HFFc6 (cell line): ENCODE measurements at regions not wholly inside any gene's neighbourhood (a gene's known extent, or its start where the extent isn't known, plus 50 kb on each side); places are given as distances from the start of the nearest gene placed in this dataset.
A peak's percentile ranks its signal among the peaks of the same experiment; 100 is the strongest.

ENCODE experiments used
- DNase-seq: peaks from one replicate; pipeline ENCODE4 v3.0.0-alpha.2; 2018
- H3K27ac Mint-ChIP-seq: 2 replicates; pipeline ENCODE4 v1.8.0; 2020; ENCODE audit warnings: mild to moderate bottlenecking, mixed read lengths
- H3K27me3 Mint-ChIP-seq: 2 replicates; pipeline ENCODE4 v1.8.0; 2021; ENCODE audit warnings: mild to moderate bottlenecking, moderate library complexity, mixed read lengths; ENCODE audit not compliant: insufficient read depth
- H3K36me3 Mint-ChIP-seq: 2 replicates; pipeline ENCODE4 v1.8.0; 2021; ENCODE audit warnings: low read depth, mixed read lengths
- H3K4me1 Mint-ChIP-seq: 2 replicates; pipeline ENCODE4 v1.8.0; 2020; ENCODE audit warnings: low read depth, mixed read lengths
- H3K4me3 Mint-ChIP-seq: 2 replicates; pipeline ENCODE4 v1.8.0; 2020; ENCODE audit warnings: mild to moderate bottlenecking, moderate library complexity, mixed read lengths
- H3K9me3 Mint-ChIP-seq: 2 replicates; pipeline ENCODE4 v1.8.0; 2020; ENCODE audit warnings: mild to moderate bottlenecking, mixed read lengths
- TF ChIP-seq, protein P1 (sequence below): fragments of 200-600 bp; sonication (generic); IDR thresholded peaks from 2 replicates; pipeline ENCODE4 v1.5.0; 2021; ENCODE audit warnings: antibody characterized with exemption, mild to moderate bottlenecking

GRCh38 chr7:41107330-41107937 is 595.5 kb downstream of the INHBA start:
- Mint-ChIP-seq H3K9me3 (no peaks in the 10 kb centered on the region), H3K4me1 (peaks cover 57% of the 10 kb centered on the region), H3K36me3 (no peaks in the 10 kb centered on the region), H3K4me3 (peak overlapping the region; percentile 59), H3K27me3 (no peaks in the 10 kb centered on the region), H3K27ac (peak overlapping the region; percentile 58; the same call in 1 of the 2 replicates)
- DNase-seq = peak; percentile 5
- TF ChIP-seq, protein P1, sequence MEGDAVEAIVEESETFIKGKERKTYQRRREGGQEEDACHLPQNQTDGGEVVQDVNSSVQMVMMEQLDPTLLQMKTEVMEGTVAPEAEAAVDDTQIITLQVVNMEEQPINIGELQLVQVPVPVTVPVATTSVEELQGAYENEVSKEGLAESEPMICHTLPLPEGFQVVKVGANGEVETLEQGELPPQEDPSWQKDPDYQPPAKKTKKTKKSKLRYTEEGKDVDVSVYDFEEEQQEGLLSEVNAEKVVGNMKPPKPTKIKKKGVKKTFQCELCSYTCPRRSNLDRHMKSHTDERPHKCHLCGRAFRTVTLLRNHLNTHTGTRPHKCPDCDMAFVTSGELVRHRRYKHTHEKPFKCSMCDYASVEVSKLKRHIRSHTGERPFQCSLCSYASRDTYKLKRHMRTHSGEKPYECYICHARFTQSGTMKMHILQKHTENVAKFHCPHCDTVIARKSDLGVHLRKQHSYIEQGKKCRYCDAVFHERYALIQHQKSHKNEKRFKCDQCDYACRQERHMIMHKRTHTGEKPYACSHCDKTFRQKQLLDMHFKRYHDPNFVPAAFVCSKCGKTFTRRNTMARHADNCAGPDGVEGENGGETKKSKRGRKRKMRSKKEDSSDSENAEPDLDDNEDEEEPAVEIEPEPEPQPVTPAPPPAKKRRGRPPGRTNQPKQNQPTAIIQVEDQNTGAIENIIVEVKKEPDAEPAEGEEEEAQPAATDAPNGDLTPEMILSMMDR = no peak

- H3K27me3 Mint-ChIP-seq = no peaks in the 10 kb centered on the region; the same call in 1 of the 2 replicates
- H3K4me1 Mint-ChIP-seq = peaks cover 56% of the 10 kb centered on the region
- no peaks in the 10 kb centered on the region for H3K9me3 Mint-ChIP-seq
- TF ChIP-seq, protein P1 = no peak
- no peak overlapping the region; the same call in 1 of the 2 replicates for H3K27ac Mint-ChIP-seq
- no peak for DNase-seq
- H3K4me3 Mint-ChIP-seq = no peak overlapping the region
- peaks cover 6% of the 10 kb centered on the region; the same call in 1 of the 2 replicates for H3K36me3 Mint-ChIP-seq
Observed at GRCh38 chr7:41104631-41105030, 598.3 kb downstream of the INHBA start.

GRCh38 chr7:41103331-41103730 is 599.6 kb downstream of the INHBA start:
- TF ChIP-seq, protein P1 = no peak
- Mint-ChIP-seq H3K36me3 (peaks cover 13% of the 10 kb centered on the region), H3K27me3 (no peaks in the 10 kb centered on the region; the same call in 1 of the 2 replicates), H3K9me3 (no peaks in the 10 kb centered on the region), H3K27ac (peak overlapping the region; percentile 13), H3K4me1 (peaks cover 47% of the 10 kb centered on the region), H3K4me3 (no peak overlapping the region)
- DNase-seq = peak; percentile 59

DNA sequence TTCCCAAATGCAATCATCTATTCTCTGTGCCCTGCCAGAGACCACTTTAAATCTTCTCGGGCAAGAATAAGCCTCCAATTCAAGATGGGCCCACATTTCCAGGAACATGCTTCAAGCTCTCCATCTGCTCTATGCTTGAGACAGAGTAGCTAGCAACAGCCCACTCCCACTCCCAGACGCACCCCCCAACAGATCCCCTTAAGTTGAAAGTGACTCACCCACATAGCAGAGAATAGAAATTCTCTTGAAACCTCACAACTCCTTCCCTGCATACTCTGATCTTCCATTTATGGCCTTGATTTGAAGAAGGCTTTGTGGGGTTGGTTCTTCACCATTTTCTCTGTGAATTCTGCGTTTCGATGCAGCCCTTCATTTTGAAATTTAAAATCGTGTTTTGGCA is 604.0 kb downstream of the INHBA start:
- DNase-seq = no peak
- TF ChIP-seq, protein P1 = no peak
- Mint-ChIP-seq H3K36me3 (peaks cover 13% of the 10 kb centered on the region), H3K9me3 (no peaks in the 10 kb centered on the region), H3K4me1 (peaks cover 21% of the 10 kb centered on the region), H3K27me3 (no peaks in the 10 kb centered on the region; the same call in 1 of the 2 replicates), H3K27ac (no peak overlapping the region), H3K4me3 (no peak overlapping the region)

DNA sequence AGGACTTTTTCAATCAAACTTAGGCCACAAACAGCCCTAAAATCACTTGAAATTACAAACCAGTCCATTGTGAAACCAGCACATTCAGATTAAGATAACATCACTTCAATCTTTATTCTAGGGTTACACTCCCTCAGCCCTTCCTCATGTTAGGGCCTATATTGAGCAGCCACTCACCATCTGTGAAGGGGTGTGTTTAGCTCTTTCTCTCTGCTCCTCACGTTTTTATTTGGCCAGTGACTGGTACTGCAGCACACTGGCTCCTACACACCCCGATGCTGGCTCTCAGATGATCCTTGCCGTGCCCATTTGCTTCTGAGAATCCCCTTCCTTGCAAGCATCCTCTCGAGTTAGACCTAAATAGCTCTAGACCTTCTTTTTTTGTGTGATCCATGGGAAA is 604.5 kb downstream of the INHBA start:
- TF ChIP-seq, protein P1 = no peak
- Mint-ChIP-seq H3K4me1 (peaks cover 17% of the 10 kb centered on the region), H3K9me3 (no peaks in the 10 kb centered on the region), H3K27ac (no peak overlapping the region), H3K4me3 (no peak overlapping the region), H3K27me3 (no peaks in the 10 kb centered on the region; the same call in 1 of the 2 replicates), H3K36me3 (peaks cover 13% of the 10 kb centered on the region)
- DNase-seq = no peak
